GM18517 (cell line): ENCODE measurements at regions not wholly inside any gene's neighbourhood (a gene's known extent, or its start where the extent isn't known, plus 50 kb on each side); places are given as distances from the start of the nearest gene placed in this dataset.
"Not testable (repeated sequence)": the region's sequence is repeated elsewhere in the genome, so short reads cannot be mapped to it uniquely, and the experiment has no call there.

Experiments
- ATAC-seq: cut with Tn5 transposase; IDR thresholded peaks from one replicate; pipeline ENCODE4 v1.9.1; 2021; ENCODE audit warnings: mild to moderate bottlenecking, moderate library complexity; ENCODE audit not compliant: unreplicated experiment

GRCh38 chr9:710951-711745, 130.3 kb upstream of the DMRT1 start:
- ATAC-seq, result no peak

GRCh38 chr9:711761-712553, 129.5 kb upstream of the DMRT1 start:
- no peak for ATAC-seq

- ATAC-seq, result no peak
Observed at GRCh38 chr9:712643-713042, 128.9 kb upstream of the DMRT1 start.

GRCh38 chr9:713091-713490, 128.4 kb upstream of the DMRT1 start:
- ATAC-seq, result no peak

- ATAC-seq, result no peak
Observed at GRCh38 chr9:714675-715074, 126.8 kb upstream of the DMRT1 start.

GRCh38 chr9:715300-715699, 126.2 kb upstream of the DMRT1 start:
- ATAC-seq, result no peak

- ATAC-seq, result no peak
Observed at GRCh38 chr9:715743-716400, 125.6 kb upstream of the DMRT1 start.

- ATAC-seq, result no peak
Observed at GRCh38 chr9:717722-718121, 123.8 kb upstream of the DMRT1 start.

- ATAC-seq, result no peak
Observed at GRCh38 chr9:720239-720881, 121.1 kb upstream of the DMRT1 start.

GRCh38 chr9:722388-722980, 119.0 kb upstream of the DMRT1 start:
- ATAC-seq, result no peak

GRCh38 chr9:724461-724860, 117.0 kb upstream of the DMRT1 start:
- not testable (repeated sequence) for ATAC-seq

- no peak for ATAC-seq
Observed at GRCh38 chr9:726005-726404, 115.5 kb upstream of the DMRT1 start.

GRCh38 chr9:727767-728166, 113.7 kb upstream of the DMRT1 start:
- ATAC-seq, result no peak

GRCh38 chr9:728535-728934, 113.0 kb upstream of the DMRT1 start:
- ATAC-seq, result no peak

GRCh38 chr9:731474-731873, 110.0 kb upstream of the DMRT1 start:
- no peak for ATAC-seq

- no peak for ATAC-seq
Observed at GRCh38 chr9:734831-735511, 106.5 kb upstream of the DMRT1 start.

GRCh38 chr9:737400-738120, 103.9 kb upstream of the DMRT1 start:
- no peak for ATAC-seq

- ATAC-seq, result no peak
Observed at GRCh38 chr9:738209-738915, 103.1 kb upstream of the DMRT1 start.

GRCh38 chr9:739362-739761, 102.1 kb upstream of the DMRT1 start:
- ATAC-seq, result no peak
